ENCODE measurements at regions not wholly inside any gene's neighbourhood (a gene's known extent, or its start where the extent isn't known, plus 50 kb on each side); places are given as distances from the start of the nearest gene placed in this dataset.

- peaks cover 0 to 18% (median 5%) of the 10 kb centered on the region in 8 donors for H3K9me3 ChIP-seq
- H3K4me3 ChIP-seq: no peak overlapping the region
- no peak overlapping the region for H3K27ac ChIP-seq
- WGBS, 5 donors: 38 to 66% (median 48%) methylated on average over 1 of the region's 1 CpG
- no peaks in the 10 kb centered on the region for H3K4me1 ChIP-seq
- H3K36me3 ChIP-seq: no peaks in the 10 kb centered on the region
- no peak for DNase-seq
- intact Hi-C loops (cut with DNase I; ENCODE audit: low total_unique reads): no loop called here
- TF ChIP-seq CTCF (IDR thresholded peaks at IDR 0.05 in 8 of 11, conservative IDR thresholded peaks at IDR 0.05 in 3 of 11): no peak
- no peak for TF ChIP-seq POLR2AphosphoS5 (IDR thresholded peaks at IDR 0.05)
- TF ChIP-seq POLR2A (IDR thresholded peaks at IDR 0.05): no peak
- H3K27me3 ChIP-seq (replicated peaks in 1 of 7): no peaks in the 10 kb centered on the region
Observed at GRCh38 chr5:60178101-60178500, 284.6 kb upstream of the PDE4D start.

- H3K27me3 ChIP-seq (replicated peaks in 1 of 7): no peaks in the 10 kb centered on the region
- no peak overlapping the region for H3K4me3 ChIP-seq
Observed at GRCh38 chr5:60177596-60177995, 284.1 kb upstream of the PDE4D start.

GRCh38 chr5:60173667-60174066 is 280.1 kb upstream of the PDE4D start:
- H3K36me3 ChIP-seq: no peaks in the 10 kb centered on the region
- H3K4me3 ChIP-seq: no peak overlapping the region
- DNase-seq: no peak
- H3K27me3 ChIP-seq (replicated peaks in 1 of 7): no peaks in the 10 kb centered on the region
- TF ChIP-seq CTCF (IDR thresholded peaks at IDR 0.05 in 8 of 11, conservative IDR thresholded peaks at IDR 0.05 in 3 of 11) (no peak), POLR2A (IDR thresholded peaks at IDR 0.05) (no peak), POLR2AphosphoS5 (IDR thresholded peaks at IDR 0.05) (no peak)
- no peak overlapping the region for H3K27ac ChIP-seq
- H3K4me1 ChIP-seq: no peaks in the 10 kb centered on the region
- intact Hi-C loops (cut with DNase I; ENCODE audit: low total_unique reads): no loop called here
- H3K9me3 ChIP-seq: peaks cover 0 to 20% (median 8%) of the 10 kb centered on the region in 8 donors

More at GRCh38 chr5:60177596-60177995, 284.1 kb upstream of the PDE4D start:
- no peak overlapping the region for H3K27ac ChIP-seq
- peaks cover 0 to 18% (median 5%) of the 10 kb centered on the region in 8 donors for H3K9me3 ChIP-seq
- H3K36me3 ChIP-seq: no peaks in the 10 kb centered on the region
- intact Hi-C loops (cut with DNase I; ENCODE audit: low total_unique reads): no loop called here
- 83 to 92% (median 89%) methylated on average over 4 of the region's 4 CpGs for WGBS, 5 donors
- TF ChIP-seq POLR2A (IDR thresholded peaks at IDR 0.05): no peak
- TF ChIP-seq POLR2AphosphoS5 (IDR thresholded peaks at IDR 0.05): no peak
- TF ChIP-seq CTCF (IDR thresholded peaks at IDR 0.05 in 8 of 11, conservative IDR thresholded peaks at IDR 0.05 in 3 of 11): no peak
- no peaks in the 10 kb centered on the region for H3K4me1 ChIP-seq
- DNase-seq: no peak

GRCh38 chr5:60163762-60164161 is 270.2 kb upstream of the PDE4D start:
- no peak for DNase-seq
- H3K4me1 ChIP-seq: no peaks in the 10 kb centered on the region
- no peak overlapping the region for H3K4me3 ChIP-seq
- H3K27me3 ChIP-seq (replicated peaks in 1 of 7): no peaks in the 10 kb centered on the region
- WGBS, 5 donors: 79 to 100% (median 90%) methylated on average over 1 of the region's 1 CpG
- TF ChIP-seq CTCF (IDR thresholded peaks at IDR 0.05 in 8 of 11, conservative IDR thresholded peaks at IDR 0.05 in 3 of 11) (no peak), POLR2AphosphoS5 (IDR thresholded peaks at IDR 0.05) (no peak), POLR2A (IDR thresholded peaks at IDR 0.05) (no peak)
- intact Hi-C loops (cut with DNase I; ENCODE audit: low total_unique reads): no loop called here
- peaks cover 0 to 26% (median 13%) of the 10 kb centered on the region in 8 donors for H3K9me3 ChIP-seq
- no peaks in the 10 kb centered on the region for H3K36me3 ChIP-seq
- H3K27ac ChIP-seq: no peak overlapping the region

Data from spleen (tissue), 11 donors.